ENCODE measurements at regions not wholly inside any gene's neighbourhood (a gene's known extent, or its start where the extent isn't known, plus 50 kb on each side); places are given as distances from the start of the nearest gene placed in this dataset.

GRCh38 chr20:57964011-57964862 lies 254.4 kb upstream of the PMEPA1 start:
- no TSS peak for BruUV-seq (replicated peaks)
- Histone ChIP-seq H3K4me2 (ENCODE audit: low read length) (no peak overlapping the region), H3K4me1 (ENCODE audit: insufficient read depth, low read length) (no peaks in the 10 kb centered on the region), H3F3A (ENCODE audit: low read length, unreplicated experiment) (no peaks in the 10 kb centered on the region), H3K27ac (ENCODE audit: low read length) (no peak overlapping the region), H3K9me3 (ENCODE audit: low read length) (no peaks in the 10 kb centered on the region), H3K4me3 (ENCODE audit: low read length) (no peak overlapping the region), H2AFZ (ENCODE audit: low read length) (no peak overlapping the region), H3K36me3 (ENCODE audit: low read depth, low read length) (no peaks in the 10 kb centered on the region), H3K9me2 (replicated peaks; ENCODE audit: low read length) (no peaks in the 10 kb centered on the region), H3K9ac (ENCODE audit: low read length) (no peak overlapping the region), H4K20me1 (ENCODE audit: low read length) (no peaks in the 10 kb centered on the region), H3K79me2 (ENCODE audit: low read length) (no peaks in the 10 kb centered on the region), H3K27me3 (ENCODE audit: low read length) (no peaks in the 10 kb centered on the region)
- ATAC-seq (no peak), DNase-seq (no peak)
- TF ChIP-seq EZH2phosphoT487 (IDR thresholded peaks at IDR 0.05; ENCODE audit: borderline replicate concordance, low read length) (no peak), EZH2 (IDR thresholded peaks at IDR 0.05; ENCODE audit: low read length, unreplicated experiment) (no peak)
- TF ChIP-seq, protein P1, sequence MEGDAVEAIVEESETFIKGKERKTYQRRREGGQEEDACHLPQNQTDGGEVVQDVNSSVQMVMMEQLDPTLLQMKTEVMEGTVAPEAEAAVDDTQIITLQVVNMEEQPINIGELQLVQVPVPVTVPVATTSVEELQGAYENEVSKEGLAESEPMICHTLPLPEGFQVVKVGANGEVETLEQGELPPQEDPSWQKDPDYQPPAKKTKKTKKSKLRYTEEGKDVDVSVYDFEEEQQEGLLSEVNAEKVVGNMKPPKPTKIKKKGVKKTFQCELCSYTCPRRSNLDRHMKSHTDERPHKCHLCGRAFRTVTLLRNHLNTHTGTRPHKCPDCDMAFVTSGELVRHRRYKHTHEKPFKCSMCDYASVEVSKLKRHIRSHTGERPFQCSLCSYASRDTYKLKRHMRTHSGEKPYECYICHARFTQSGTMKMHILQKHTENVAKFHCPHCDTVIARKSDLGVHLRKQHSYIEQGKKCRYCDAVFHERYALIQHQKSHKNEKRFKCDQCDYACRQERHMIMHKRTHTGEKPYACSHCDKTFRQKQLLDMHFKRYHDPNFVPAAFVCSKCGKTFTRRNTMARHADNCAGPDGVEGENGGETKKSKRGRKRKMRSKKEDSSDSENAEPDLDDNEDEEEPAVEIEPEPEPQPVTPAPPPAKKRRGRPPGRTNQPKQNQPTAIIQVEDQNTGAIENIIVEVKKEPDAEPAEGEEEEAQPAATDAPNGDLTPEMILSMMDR (conservative IDR thresholded peaks at IDR 0.05; ENCODE audit: low read depth, low read length) = no peak
- intact Hi-C loops (cut with micrococcal nuclease) = no loop called here
- POLR2A ChIA-PET (ENCODE audit: unreplicated experiment) = no interaction called here
- CTCF ChIA-PET = no interaction called here

GRCh38 chr20:57960803-57961575 lies 251.2 kb upstream of the PMEPA1 start:
- Histone ChIP-seq H4K20me1 (ENCODE audit: low read length) (no peaks in the 10 kb centered on the region), H3K9me3 (ENCODE audit: low read length) (no peaks in the 10 kb centered on the region), H3K4me1 (ENCODE audit: insufficient read depth, low read length) (no peaks in the 10 kb centered on the region), H2AFZ (ENCODE audit: low read length) (no peak overlapping the region), H3K79me2 (ENCODE audit: low read length) (no peaks in the 10 kb centered on the region), H3K27me3 (ENCODE audit: low read length) (no peaks in the 10 kb centered on the region), H3K9me2 (replicated peaks; ENCODE audit: low read length) (no peaks in the 10 kb centered on the region), H3K27ac (ENCODE audit: low read length) (no peak overlapping the region), H3K36me3 (ENCODE audit: low read depth, low read length) (no peaks in the 10 kb centered on the region), H3K4me3 (ENCODE audit: low read length) (no peak overlapping the region), H3F3A (ENCODE audit: low read length, unreplicated experiment) (no peaks in the 10 kb centered on the region), H3K4me2 (ENCODE audit: low read length) (no peak overlapping the region), H3K9ac (ENCODE audit: low read length) (no peak overlapping the region)
- CTCF ChIA-PET = no interaction called here
- BruUV-seq (replicated peaks) = no TSS peak
- TF ChIP-seq EZH2phosphoT487 (IDR thresholded peaks at IDR 0.05; ENCODE audit: borderline replicate concordance, low read length) (no peak), EZH2 (IDR thresholded peaks at IDR 0.05; ENCODE audit: low read length, unreplicated experiment) (no peak)
- intact Hi-C loops (cut with micrococcal nuclease) = no loop called here
- DNase-seq = no peak
- no peak for ATAC-seq
- POLR2A ChIA-PET (ENCODE audit: unreplicated experiment) = no interaction called here

DNA sequence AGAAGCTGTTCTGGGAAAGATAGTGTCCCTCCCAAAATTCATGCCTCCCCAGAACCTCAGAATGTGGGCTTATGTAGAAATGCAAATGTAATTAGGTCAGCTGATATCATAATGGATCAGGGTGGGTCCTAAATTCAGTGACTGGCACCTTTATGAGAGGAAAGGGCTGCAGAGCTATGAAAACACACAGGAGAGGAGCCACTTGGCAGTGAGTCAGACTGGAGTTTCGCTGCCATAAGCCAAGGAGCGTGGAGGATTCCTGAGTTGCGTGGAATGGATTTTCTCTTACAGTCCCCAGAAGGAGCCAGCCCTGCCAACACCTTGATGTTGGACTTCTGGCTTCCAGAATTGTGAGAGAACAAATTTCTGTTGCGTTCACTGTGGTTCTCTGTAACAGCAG lies 249.8 kb upstream of the PMEPA1 start:
- Histone ChIP-seq H3K4me1 (ENCODE audit: insufficient read depth, low read length) (no peaks in the 10 kb centered on the region), H3K27ac (ENCODE audit: low read length) (no peak overlapping the region), H3K4me3 (ENCODE audit: low read length) (no peak overlapping the region), H3K4me2 (ENCODE audit: low read length) (no peak overlapping the region), H3K9me2 (replicated peaks; ENCODE audit: low read length) (no peaks in the 10 kb centered on the region), H4K20me1 (ENCODE audit: low read length) (no peaks in the 10 kb centered on the region), H3K27me3 (ENCODE audit: low read length) (no peaks in the 10 kb centered on the region), H3K9me3 (ENCODE audit: low read length) (no peaks in the 10 kb centered on the region), H3K9ac (ENCODE audit: low read length) (no peak overlapping the region), H3K79me2 (ENCODE audit: low read length) (no peaks in the 10 kb centered on the region), H2AFZ (ENCODE audit: low read length) (no peak overlapping the region), H3F3A (ENCODE audit: low read length, unreplicated experiment) (no peaks in the 10 kb centered on the region), H3K36me3 (ENCODE audit: low read depth, low read length) (no peaks in the 10 kb centered on the region)
- TF ChIP-seq EZH2phosphoT487 (IDR thresholded peaks at IDR 0.05; ENCODE audit: borderline replicate concordance, low read length) = no peak
- TF ChIP-seq, protein P1 (conservative IDR thresholded peaks at IDR 0.05; ENCODE audit: low read depth, low read length) = no peak
- no peak for TF ChIP-seq EZH2 (IDR thresholded peaks at IDR 0.05; ENCODE audit: low read length, unreplicated experiment)
- POLR2A ChIA-PET (ENCODE audit: unreplicated experiment) = no interaction called here
- DNase-seq (no peak), ATAC-seq (no peak)
- BruUV-seq (replicated peaks) = no TSS peak
- CTCF ChIA-PET = no interaction called here
- intact Hi-C loops (cut with micrococcal nuclease) = no loop called here
